ENCODE measurements at regions not wholly inside any gene's neighbourhood (a gene's known extent, or its start where the extent isn't known, plus 50 kb on each side); places are given as distances from the start of the nearest gene placed in this dataset.
"Not testable (repeated sequence)": the region's sequence is repeated elsewhere in the genome, so short reads cannot be mapped to it uniquely, and the experiment has no call there.

DNA sequence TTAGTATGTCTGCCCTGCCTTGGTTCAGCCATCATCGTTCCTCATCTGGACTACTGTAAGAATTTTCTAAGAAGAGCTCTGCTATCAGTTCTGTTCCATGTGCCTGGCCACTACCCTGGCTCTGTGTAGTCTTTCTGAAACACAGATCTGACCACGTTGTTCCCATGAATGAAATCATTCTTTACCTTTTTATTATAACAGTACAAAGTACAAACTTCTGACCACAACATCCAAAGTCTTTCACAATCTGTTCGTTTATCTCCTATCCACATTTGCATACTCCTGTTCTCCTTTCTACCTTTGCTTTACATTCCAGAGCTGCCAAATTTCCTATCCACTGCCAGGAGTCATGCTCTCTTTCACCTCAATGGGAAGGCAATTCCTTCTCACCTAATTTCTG is 284.6 kb upstream of the LRP1B start:
- intact Hi-C loops (cut with micrococcal nuclease): no loop called here
- Mint-ChIP-seq H3K36me3 (ENCODE audit: insufficient read depth, unreplicated experiment) (no peaks in the 10 kb centered on the region), H3K27ac (ENCODE audit: low read depth, unreplicated experiment) (no peak overlapping the region), H3K4me1 (ENCODE audit: insufficient read depth, unreplicated experiment) (no peaks in the 10 kb centered on the region), H3K4me3 (ENCODE audit: unreplicated experiment) (no peak overlapping the region), H3K9me3 (ENCODE audit: unreplicated experiment) (no peaks in the 10 kb centered on the region), H3K27me3 (ENCODE audit: insufficient read depth, unreplicated experiment) (peaks cover 91% of the 10 kb centered on the region)
- DNase-seq (ENCODE audit: unreplicated experiment): no peak
- ChIA-PET CTCF (interaction anchor here (0.6 to 0.7 kb wide), 2 partner anchors 189 to 1028 kb away, joined by 4 read pairs; no protein-coding TSS in a partner anchor), POLR2A (no interaction called here)
- no TSS peak for BruUV-seq (replicated peaks)
- TF ChIP-seq, protein P1, sequence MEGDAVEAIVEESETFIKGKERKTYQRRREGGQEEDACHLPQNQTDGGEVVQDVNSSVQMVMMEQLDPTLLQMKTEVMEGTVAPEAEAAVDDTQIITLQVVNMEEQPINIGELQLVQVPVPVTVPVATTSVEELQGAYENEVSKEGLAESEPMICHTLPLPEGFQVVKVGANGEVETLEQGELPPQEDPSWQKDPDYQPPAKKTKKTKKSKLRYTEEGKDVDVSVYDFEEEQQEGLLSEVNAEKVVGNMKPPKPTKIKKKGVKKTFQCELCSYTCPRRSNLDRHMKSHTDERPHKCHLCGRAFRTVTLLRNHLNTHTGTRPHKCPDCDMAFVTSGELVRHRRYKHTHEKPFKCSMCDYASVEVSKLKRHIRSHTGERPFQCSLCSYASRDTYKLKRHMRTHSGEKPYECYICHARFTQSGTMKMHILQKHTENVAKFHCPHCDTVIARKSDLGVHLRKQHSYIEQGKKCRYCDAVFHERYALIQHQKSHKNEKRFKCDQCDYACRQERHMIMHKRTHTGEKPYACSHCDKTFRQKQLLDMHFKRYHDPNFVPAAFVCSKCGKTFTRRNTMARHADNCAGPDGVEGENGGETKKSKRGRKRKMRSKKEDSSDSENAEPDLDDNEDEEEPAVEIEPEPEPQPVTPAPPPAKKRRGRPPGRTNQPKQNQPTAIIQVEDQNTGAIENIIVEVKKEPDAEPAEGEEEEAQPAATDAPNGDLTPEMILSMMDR (IDR thresholded peaks at IDR 0.05; ENCODE audit: unreplicated experiment): no peak

DNA sequence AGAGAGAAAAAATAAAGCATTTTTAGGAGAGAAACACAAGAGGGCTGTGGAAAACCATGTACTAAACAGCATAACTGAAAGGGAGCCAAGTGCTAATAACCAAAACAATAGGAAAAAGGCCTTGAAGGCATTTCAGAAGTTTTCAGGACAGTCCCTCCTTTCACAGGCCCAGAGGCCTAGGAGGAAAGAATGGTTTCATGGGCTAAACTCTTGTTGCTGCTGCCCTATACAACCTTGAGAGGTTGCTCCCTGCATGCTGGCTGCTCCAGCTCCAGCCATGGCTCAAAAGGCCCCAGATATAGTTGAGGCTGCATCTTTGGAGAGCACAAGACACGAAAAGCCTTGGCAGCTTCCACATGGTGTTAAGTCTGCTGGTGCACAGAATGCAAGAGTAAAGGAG is 267.4 kb upstream of the LRP1B start:
- Mint-ChIP-seq H3K4me1 (ENCODE audit: insufficient read depth, unreplicated experiment) (no peaks in the 10 kb centered on the region), H3K9me3 (ENCODE audit: unreplicated experiment) (peaks cover 12% of the 10 kb centered on the region), H3K27ac (ENCODE audit: low read depth, unreplicated experiment) (no peak overlapping the region), H3K4me3 (ENCODE audit: unreplicated experiment) (no peak overlapping the region), H3K36me3 (ENCODE audit: insufficient read depth, unreplicated experiment) (no peaks in the 10 kb centered on the region), H3K27me3 (ENCODE audit: insufficient read depth, unreplicated experiment) (peaks cover 19% of the 10 kb centered on the region)
- no TSS peak for BruUV-seq (replicated peaks)
- POLR2A ChIA-PET: no interaction called here
- no peak for DNase-seq (ENCODE audit: unreplicated experiment)
- TF ChIP-seq, protein P1 (IDR thresholded peaks at IDR 0.05; ENCODE audit: unreplicated experiment): no peak
- intact Hi-C loops (cut with micrococcal nuclease): no loop called here
- CTCF ChIA-PET: no interaction called here

DNA sequence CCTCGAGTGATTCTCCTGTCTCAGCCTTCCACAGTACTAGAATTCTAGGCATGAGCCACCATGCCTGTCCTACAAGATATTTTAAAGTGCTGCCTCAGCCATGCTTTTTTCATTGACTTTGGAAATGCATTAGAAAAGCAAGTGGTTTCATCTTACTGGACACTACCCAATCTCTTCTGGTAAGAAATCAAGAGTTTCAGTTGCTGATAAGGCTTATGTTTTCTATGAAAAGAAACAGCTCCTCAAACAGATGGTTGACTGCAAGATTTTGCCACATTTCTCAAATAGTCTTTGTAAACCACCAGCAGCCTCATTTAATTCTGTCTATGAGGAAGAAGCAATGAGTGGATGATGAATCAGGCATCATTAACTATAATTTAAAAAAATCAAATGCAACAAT is 264.5 kb upstream of the LRP1B start:
- no peaks in the 10 kb centered on the region for H3K36me3 Mint-ChIP-seq (ENCODE audit: insufficient read depth, unreplicated experiment)
- ChIA-PET CTCF (no interaction called here), POLR2A (no interaction called here)
- H3K9me3 Mint-ChIP-seq (ENCODE audit: unreplicated experiment): peaks cover 12% of the 10 kb centered on the region
- TF ChIP-seq, protein P1 (IDR thresholded peaks at IDR 0.05; ENCODE audit: unreplicated experiment): no peak
- intact Hi-C loops (cut with micrococcal nuclease): no loop called here
- DNase-seq (ENCODE audit: unreplicated experiment): no peak
- H3K27me3 Mint-ChIP-seq (ENCODE audit: insufficient read depth, unreplicated experiment): peaks cover 27% of the 10 kb centered on the region
- no peak overlapping the region for H3K4me3 Mint-ChIP-seq (ENCODE audit: unreplicated experiment)
- BruUV-seq (replicated peaks): no TSS peak
- no peak overlapping the region for H3K27ac Mint-ChIP-seq (ENCODE audit: low read depth, unreplicated experiment)
- H3K4me1 Mint-ChIP-seq (ENCODE audit: insufficient read depth, unreplicated experiment): no peaks in the 10 kb centered on the region

DNA sequence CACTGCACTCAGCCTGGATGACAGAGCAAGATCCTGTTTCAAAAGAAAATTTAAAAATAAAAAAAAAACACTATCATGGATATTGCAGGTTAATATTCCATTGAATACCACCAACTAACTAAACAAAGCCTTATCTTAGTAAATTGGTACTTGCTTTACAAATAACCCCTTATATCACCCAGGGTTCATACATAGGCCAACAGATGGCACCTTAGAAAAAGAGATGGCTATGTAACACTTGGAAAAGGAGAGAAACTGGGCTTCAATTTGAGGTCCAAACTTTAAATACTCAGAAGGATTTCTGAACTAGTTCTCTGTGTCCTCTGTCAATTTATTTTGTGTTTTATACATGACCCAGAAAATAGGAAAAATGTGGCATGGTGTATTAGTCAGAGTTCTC is 249.6 kb upstream of the LRP1B start:
- Mint-ChIP-seq H3K27ac (ENCODE audit: low read depth, unreplicated experiment) (no peak overlapping the region), H3K4me3 (ENCODE audit: unreplicated experiment) (no peak overlapping the region), H3K27me3 (ENCODE audit: insufficient read depth, unreplicated experiment) (peaks cover 43% of the 10 kb centered on the region), H3K4me1 (ENCODE audit: insufficient read depth, unreplicated experiment) (no peaks in the 10 kb centered on the region), H3K36me3 (ENCODE audit: insufficient read depth, unreplicated experiment) (no peaks in the 10 kb centered on the region), H3K9me3 (ENCODE audit: unreplicated experiment) (no peaks in the 10 kb centered on the region)
- no peak for DNase-seq (ENCODE audit: unreplicated experiment)
- BruUV-seq (replicated peaks): no TSS peak
- ChIA-PET CTCF (no interaction called here), POLR2A (no interaction called here)
- intact Hi-C loops (cut with micrococcal nuclease): no loop called here
- TF ChIP-seq, protein P1 (IDR thresholded peaks at IDR 0.05; ENCODE audit: unreplicated experiment): no peak

DNA sequence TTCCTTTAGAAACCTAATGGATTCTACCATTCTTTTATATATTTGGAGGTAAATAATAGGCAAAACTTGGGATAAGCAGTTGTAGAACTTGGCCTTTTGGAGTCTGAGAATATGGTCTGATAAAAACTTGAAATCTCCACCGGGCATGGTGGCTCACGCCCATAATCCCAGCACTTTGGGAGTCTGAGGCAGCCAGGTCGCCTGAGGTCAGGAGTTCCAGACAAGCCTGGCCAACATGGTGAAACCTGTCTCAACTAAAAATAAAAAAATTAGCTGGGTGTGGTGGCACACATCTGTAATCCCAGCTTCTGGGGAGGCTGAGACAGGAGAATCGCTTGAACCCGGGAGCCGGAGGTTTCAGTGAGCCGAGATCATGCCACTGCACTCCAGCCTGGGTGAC is 231.3 kb upstream of the LRP1B start:
- H3K4me1 Mint-ChIP-seq (ENCODE audit: insufficient read depth, unreplicated experiment); POLR2A ChIA-PET; intact Hi-C loops (cut with micrococcal nuclease); DNase-seq (ENCODE audit: unreplicated experiment); CTCF ChIA-PET; H3K36me3 Mint-ChIP-seq (ENCODE audit: insufficient read depth, unreplicated experiment); H3K27ac Mint-ChIP-seq (ENCODE audit: low read depth, unreplicated experiment); H3K9me3 Mint-ChIP-seq (ENCODE audit: unreplicated experiment); BruUV-seq (replicated peaks); H3K4me3 Mint-ChIP-seq (ENCODE audit: unreplicated experiment): not testable (repeated sequence)
- H3K27me3 Mint-ChIP-seq (ENCODE audit: insufficient read depth, unreplicated experiment): peaks cover 37% of the 10 kb centered on the region

Measured in MCF 10A (cell line).